Activated naive CD4-positive, alpha-beta T cell treated with anti-CD3 and anti-CD28 coated beads for 36 hours (primary cell): ENCODE measurements at regions not wholly inside any gene's neighbourhood (a gene's known extent, or its start where the extent isn't known, plus 50 kb on each side); places are given as distances from the start of the nearest gene placed in this dataset.
"Not testable (repeated sequence)": the region's sequence is repeated elsewhere in the genome, so short reads cannot be mapped to it uniquely, and the experiment has no call there.

Source experiments
- CTCF ChIA-PET: fragments of 350-600 bp; sonication (Branson Sonifier 250); formaldehyde crosslinking; loops from one replicate; lab custom pipeline; 2021; ENCODE audit warnings: antibody characterized with exemption; lab: Charles Lee
- DNase-seq: peaks from one replicate; pipeline ENCODE4 v3.0.0-alpha.2; 2020
- H3K27ac Mint-ChIP-seq: one replicate; pipeline ENCODE4 v1.8.0; 2021; ENCODE audit warnings: mild to moderate bottlenecking, mixed read lengths
- H3K27me3 Mint-ChIP-seq: one replicate; pipeline ENCODE4 v1.8.0; 2021; ENCODE audit warnings: low read depth, mixed read lengths
- H3K36me3 Mint-ChIP-seq: one replicate; pipeline ENCODE4 v1.8.0; 2021; ENCODE audit warnings: low read depth, mixed read lengths
- H3K4me1 Mint-ChIP-seq: one replicate; pipeline ENCODE4 v1.8.0; 2021; ENCODE audit warnings: low read depth, mixed read lengths
- H3K4me3 Mint-ChIP-seq: one replicate; pipeline ENCODE4 v1.8.0; 2021; ENCODE audit warnings: mild to moderate bottlenecking, moderate library complexity, mixed read lengths
- H3K9me3 Mint-ChIP-seq: one replicate; pipeline ENCODE4 v1.8.0; 2021; ENCODE audit warnings: mixed read lengths
- intact Hi-C: fragments of 100-400 bp; cut with micrococcal nuclease; formaldehyde crosslinking; loops from one replicate; pipeline ENCODE4 v1.15.1; 2023

- Mint-ChIP-seq H3K36me3 (peaks cover 4% of the 10 kb centered on the region), H3K27me3 (peaks cover 2% of the 10 kb centered on the region), H3K4me1 (peaks cover 4% of the 10 kb centered on the region), H3K9me3 (peaks cover 24% of the 10 kb centered on the region), H3K4me3 (no peak overlapping the region), H3K27ac (no peak overlapping the region)
- CTCF ChIA-PET, result no interaction called here
- no peak for DNase-seq
- intact Hi-C loops, result no loop called here
These were observed 73.0 kb downstream of the GBP6 start for GRCh38 chr1:89436856-89437255.

GRCh38 chr1:89438301-89438700 lies 74.4 kb downstream of the GBP6 start:
- H3K27ac Mint-ChIP-seq, intact Hi-C loops, H3K4me3 Mint-ChIP-seq: not testable (repeated sequence)

GRCh38 chr1:89440911-89441310 lies 77.1 kb downstream of the GBP6 start:
- H3K36me3 Mint-ChIP-seq, result peaks cover 4% of the 10 kb centered on the region
- H3K4me1 Mint-ChIP-seq, result no peaks in the 10 kb centered on the region
- H3K4me3 Mint-ChIP-seq, result no peak overlapping the region
- DNase-seq, result no peak
- intact Hi-C loops, result no loop called here
- CTCF ChIA-PET, result no interaction called here
- H3K27ac Mint-ChIP-seq, result no peak overlapping the region
- peaks cover 7% of the 10 kb centered on the region for H3K27me3 Mint-ChIP-seq
- peaks cover 24% of the 10 kb centered on the region for H3K9me3 Mint-ChIP-seq

More at GRCh38 chr1:89438301-89438700, 74.4 kb downstream of the GBP6 start:
- DNase-seq, CTCF ChIA-PET, H3K27me3 Mint-ChIP-seq, H3K36me3 Mint-ChIP-seq, H3K4me1 Mint-ChIP-seq: not testable (repeated sequence)
- peaks cover 24% of the 10 kb centered on the region for H3K9me3 Mint-ChIP-seq

GRCh38 chr1:89444791-89445190 lies 79.8 kb upstream of the LRRC8B start:
- Mint-ChIP-seq H3K9me3 (peaks cover 3% of the 10 kb centered on the region), H3K4me3 (no peak overlapping the region)
- intact Hi-C loops, result no loop called here

GRCh38 chr1:89451011-89451410 lies 73.6 kb upstream of the LRRC8B start:
- CTCF ChIA-PET, result interaction anchor here (0.6 to 2.0 kb wide), 20 partner anchors 40 to 467 kb away, joined by 3 to 13 read pairs (median 3); partner anchors contain the start of genes GBP4 and GBP5
- Mint-ChIP-seq H3K27ac (peak overlapping the region; percentile 71), H3K4me3 (no peak overlapping the region), H3K4me1 (peaks cover 20% of the 10 kb centered on the region), H3K36me3 (no peaks in the 10 kb centered on the region), H3K27me3 (peaks cover 12% of the 10 kb centered on the region), H3K9me3 (no peaks in the 10 kb centered on the region)
- peak; percentile 73 for DNase-seq
- intact Hi-C loops, result loop anchor here (1.0 to 2.0 kb wide), 14 partner anchors 17 to 583 kb away; partner anchors contain the start of genes GBP2, GBP3 and GBP4

More at GRCh38 chr1:89444791-89445190, 79.8 kb upstream of the LRRC8B start:
- no peak for DNase-seq
- CTCF ChIA-PET, result interaction anchor here (0.7 kb wide), 1 partner anchor 40 kb away, joined by 3 read pairs; no protein-coding TSS in a partner anchor
- Mint-ChIP-seq H3K4me1 (peaks cover under 1% of the 10 kb centered on the region), H3K27ac (no peak overlapping the region), H3K36me3 (no peaks in the 10 kb centered on the region), H3K27me3 (peaks cover 20% of the 10 kb centered on the region)

- H3K27ac Mint-ChIP-seq, result no peak overlapping the region
These were observed 71.3 kb upstream of the LRRC8B start for GRCh38 chr1:89453123-89453972.

GRCh38 chr1:89454845-89455521 lies 69.6 kb upstream of the LRRC8B start:
- Mint-ChIP-seq H3K4me3 (no peak overlapping the region), H3K4me1 (peaks cover 18% of the 10 kb centered on the region), H3K36me3 (no peaks in the 10 kb centered on the region), H3K27ac (no peak overlapping the region), H3K27me3 (peaks cover 4% of the 10 kb centered on the region), H3K9me3 (no peaks in the 10 kb centered on the region)
- intact Hi-C loops, result loop anchor here (1.0 to 2.0 kb wide), 7 partner anchors 97 to 798 kb away; no protein-coding TSS in a partner anchor
- DNase-seq, result peak; percentile 85
- CTCF ChIA-PET, result interaction anchor here (0.8 to 2.2 kb wide), 7 partner anchors 94 to 471 kb away, joined by 3 to 9 read pairs (median 7); no protein-coding TSS in a partner anchor

More at GRCh38 chr1:89453123-89453972, 71.3 kb upstream of the LRRC8B start:
- Mint-ChIP-seq H3K4me1 (peaks cover 20% of the 10 kb centered on the region), H3K9me3 (no peaks in the 10 kb centered on the region), H3K4me3 (no peak overlapping the region), H3K36me3 (no peaks in the 10 kb centered on the region), H3K27me3 (peaks cover 3% of the 10 kb centered on the region)
- DNase-seq, result no peak
- CTCF ChIA-PET, result interaction anchor here (0.6 to 2.0 kb wide), 12 partner anchors 19 to 479 kb away, joined by 3 to 8 read pairs (median 4); no protein-coding TSS in a partner anchor
- intact Hi-C loops, result no loop called here

GRCh38 chr1:89457046-89457445 lies 67.6 kb upstream of the LRRC8B start:
- H3K27me3 Mint-ChIP-seq, result peaks cover 18% of the 10 kb centered on the region
- DNase-seq, result no peak
- intact Hi-C loops, result no loop called here
- H3K27ac Mint-ChIP-seq, result no peak overlapping the region
- H3K4me3 Mint-ChIP-seq, result no peak overlapping the region
- CTCF ChIA-PET, result interaction anchor here (0.9 to 3.8 kb wide), 8 partner anchors 52 to 473 kb away, joined by 4 to 15 read pairs (median 8); partner anchors contain the start of gene GBP3
- H3K9me3 Mint-ChIP-seq, result no peaks in the 10 kb centered on the region
- peaks cover 4% of the 10 kb centered on the region for H3K4me1 Mint-ChIP-seq
- H3K36me3 Mint-ChIP-seq, result no peaks in the 10 kb centered on the region

- Mint-ChIP-seq H3K4me1 (peaks cover 7% of the 10 kb centered on the region), H3K27ac (no peak overlapping the region), H3K36me3 (no peaks in the 10 kb centered on the region), H3K9me3 (no peaks in the 10 kb centered on the region), H3K4me3 (no peak overlapping the region), H3K27me3 (peaks cover 27% of the 10 kb centered on the region)
- CTCF ChIA-PET, result interaction anchor here (3.8 kb wide), 1 partner anchor 459 kb away, joined by 15 read pairs; no protein-coding TSS in a partner anchor
- DNase-seq, result no peak
- intact Hi-C loops, result no loop called here
These were observed 65.5 kb upstream of the LRRC8B start for GRCh38 chr1:89459081-89459480.

- H3K36me3 Mint-ChIP-seq, result no peaks in the 10 kb centered on the region
- intact Hi-C loops, result no loop called here
- H3K9me3 Mint-ChIP-seq, result no peaks in the 10 kb centered on the region
- H3K27ac Mint-ChIP-seq, result no peak overlapping the region
- H3K4me3 Mint-ChIP-seq, result no peak overlapping the region
- CTCF ChIA-PET, result interaction anchor here (0.8 kb wide), 1 partner anchor 490 kb away, joined by 3 read pairs; no protein-coding TSS in a partner anchor
- peaks cover 13% of the 10 kb centered on the region for H3K4me1 Mint-ChIP-seq
- no peak for DNase-seq
- peaks cover 27% of the 10 kb centered on the region for H3K27me3 Mint-ChIP-seq
These were observed 64.3 kb upstream of the LRRC8B start for GRCh38 chr1:89460325-89460724.

GRCh38 chr1:89462250-89462649 lies 62.4 kb upstream of the LRRC8B start:
- Mint-ChIP-seq H3K9me3 (no peaks in the 10 kb centered on the region), H3K4me1 (peaks cover 17% of the 10 kb centered on the region), H3K4me3 (no peak overlapping the region), H3K27ac (no peak overlapping the region), H3K27me3 (peaks cover 33% of the 10 kb centered on the region), H3K36me3 (no peaks in the 10 kb centered on the region)
- no peak for DNase-seq
- intact Hi-C loops, result no loop called here
- CTCF ChIA-PET, result no interaction called here

GRCh38 chr1:89464008-89464407 lies 60.6 kb upstream of the LRRC8B start:
- H3K9me3 Mint-ChIP-seq, result no peaks in the 10 kb centered on the region
- CTCF ChIA-PET, result no interaction called here
- H3K27ac Mint-ChIP-seq, result no peak overlapping the region
- H3K4me1 Mint-ChIP-seq, result peaks cover 17% of the 10 kb centered on the region
- H3K27me3 Mint-ChIP-seq, result peaks cover 33% of the 10 kb centered on the region
- no peaks in the 10 kb centered on the region for H3K36me3 Mint-ChIP-seq
- intact Hi-C loops, result no loop called here
- peak; percentile 47 for DNase-seq
- no peak overlapping the region for H3K4me3 Mint-ChIP-seq
